Skin epidermis (tissue), 12 donors: ENCODE measurements at regions not wholly inside any gene's neighbourhood (a gene's known extent, or its start where the extent isn't known, plus 50 kb on each side); places are given as distances from the start of the nearest gene placed in this dataset.
A peak's percentile ranks its signal among the peaks of the same experiment; 100 is the strongest.
"Not testable (repeated sequence)": the region's sequence is repeated elsewhere in the genome, so short reads cannot be mapped to it uniquely, and the experiment has no call there.

Experiments used
- H3K27ac ChIP-seq, 21 experiments: fragments of 200-600 bp; sonication (generic) in 11 of 21; one replicate each; pipeline ENCODE4 v1.5.0; 2020; ENCODE audit warnings: mild to moderate bottlenecking in 3 of 21, inconsistent platforms in 2 of 21, moderate library complexity in 2 of 21
- H3K4me3 ChIP-seq, 7 experiments: fragments of 200-600 bp; sonication (generic) in 2 of 7; one replicate each; pipeline ENCODE4 v1.5.0; 2020; ENCODE audit warnings: inconsistent platforms in 2 of 7, mild to moderate bottlenecking in 2 of 7, moderate library complexity in 1 of 7

- Histone ChIP-seq H3K4me3 (no peak overlapping the region), H3K27ac (no peak overlapping the region)
Observed at GRCh38 chr18:76307293-76307690, 187.8 kb downstream of the ZNF516 start.

GRCh38 chr18:76306685-76307292 lies 188.3 kb downstream of the ZNF516 start:
- no peak overlapping the region for H3K27ac ChIP-seq
- no peak overlapping the region for H3K4me3 ChIP-seq

- Histone ChIP-seq H3K27ac (no peak overlapping the region), H3K4me3 (no peak overlapping the region)
Observed at GRCh38 chr18:76285866-76286265, 209.2 kb downstream of the ZNF516 start.

- Histone ChIP-seq H3K27ac (no peak overlapping the region), H3K4me3 (no peak overlapping the region)
Observed at GRCh38 chr18:76281565-76281964, 213.5 kb downstream of the ZNF516 start.

GRCh38 chr18:76277801-76278200 lies 217.2 kb downstream of the ZNF516 start:
- Histone ChIP-seq H3K27ac (no peak overlapping the region), H3K4me3 (no peak overlapping the region)

- Histone ChIP-seq H3K4me3 (no peak overlapping the region), H3K27ac (no peak overlapping the region)
Observed at GRCh38 chr18:76275727-76276313, 219.2 kb downstream of the ZNF516 start.

- Histone ChIP-seq H3K4me3 (no peak overlapping the region), H3K27ac (no peak overlapping the region)
Observed at GRCh38 chr18:76274468-76275289, 220.4 kb downstream of the ZNF516 start.

- Histone ChIP-seq H3K27ac (no peak overlapping the region), H3K4me3 (no peak overlapping the region)
Observed at GRCh38 chr18:76273956-76274355, 221.1 kb downstream of the ZNF516 start.

GRCh38 chr18:76273036-76273545 lies 222.0 kb downstream of the ZNF516 start:
- no peak overlapping the region for H3K27ac ChIP-seq
- H3K4me3 ChIP-seq: no peak overlapping the region

GRCh38 chr18:76267423-76267822 lies 227.6 kb downstream of the ZNF516 start:
- H3K4me3 ChIP-seq, H3K27ac ChIP-seq: not testable (repeated sequence)

- Histone ChIP-seq H3K27ac (peak overlapping the region in 17 of 21 experiments; percentile 15 to 81 (median 73)), H3K4me3 (no peak overlapping the region)
Observed at GRCh38 chr18:76266236-76266991, 228.6 kb downstream of the ZNF516 start.

- Histone ChIP-seq H3K27ac (peak overlapping the region in 17 of 21 experiments; percentile 15 to 81 (median 73)), H3K4me3 (no peak overlapping the region)
Observed at GRCh38 chr18:76265497-76266235, 229.4 kb downstream of the ZNF516 start.

GRCh38 chr18:76264876-76265250 lies 230.2 kb downstream of the ZNF516 start:
- H3K27ac ChIP-seq: peak overlapping the region in 6 of 21 experiments; percentile 22 to 79 (median 49)
- H3K4me3 ChIP-seq: no peak overlapping the region

GRCh38 chr18:76264198-76264875 lies 230.7 kb downstream of the ZNF516 start:
- H3K27ac ChIP-seq: peak overlapping the region in 4 of 21 experiments; percentile 22 to 79 (median 43)
- no peak overlapping the region for H3K4me3 ChIP-seq

- peak overlapping the region in 2 of 21 experiments; percentile 17 to 44 for H3K27ac ChIP-seq
- no peak overlapping the region for H3K4me3 ChIP-seq
Observed at GRCh38 chr18:76263046-76264005, 231.7 kb downstream of the ZNF516 start.

- no peak overlapping the region for H3K4me3 ChIP-seq
- H3K27ac ChIP-seq: no peak overlapping the region
Observed at GRCh38 chr18:76260941-76261472, 234.0 kb downstream of the ZNF516 start.

- Histone ChIP-seq H3K4me3 (no peak overlapping the region), H3K27ac (no peak overlapping the region)
Observed at GRCh38 chr18:76259711-76260110, 235.3 kb downstream of the ZNF516 start.
